Mucosa of rectum (tissue), 2 donors: ENCODE measurements at regions not wholly inside any gene's neighbourhood (a gene's known extent, or its start where the extent isn't known, plus 50 kb on each side); places are given as distances from the start of the nearest gene placed in this dataset.

ENCODE experiments used
- H3K27ac ChIP-seq, 2 donors: one replicate each; pipeline ENCODE4 v1.7.0; 2013; ENCODE audit warnings: inconsistent platforms in 2 of 2, low read depth in 2 of 2, low read length in 2 of 2
- H3K27me3 ChIP-seq, 2 donors: one replicate each; pipeline ENCODE4 v1.7.0; 2013; ENCODE audit warnings: low read length in 2 of 2; ENCODE audit not compliant: control insufficient read depth in 2 of 2, insufficient read depth in 2 of 2
- H3K36me3 ChIP-seq, 2 donors: one replicate each; pipeline ENCODE4 v1.7.0; 2013; ENCODE audit warnings: low read length in 2 of 2; ENCODE audit not compliant: control insufficient read depth in 2 of 2, insufficient read depth in 2 of 2
- H3K4me1 ChIP-seq, 2 donors: one replicate each; pipeline ENCODE4 v1.7.0; 2013; ENCODE audit warnings: low read length in 2 of 2, mild to moderate bottlenecking in 1 of 2; ENCODE audit not compliant: control insufficient read depth in 2 of 2, insufficient read depth in 2 of 2
- H3K4me3 ChIP-seq, 2 donors: one replicate each; pipeline ENCODE4 v1.7.0; 2013; ENCODE audit warnings: low read length in 2 of 2
- H3K9ac ChIP-seq, 2 donors: one replicate each; pipeline ENCODE4 v1.7.0; 2013; ENCODE audit warnings: low read length in 2 of 2, low read depth in 1 of 2, mild to moderate bottlenecking in 1 of 2
- H3K9me3 ChIP-seq, 2 donors: one replicate each; pipeline ENCODE4 v1.7.0; 2013; ENCODE audit warnings: low read length in 2 of 2; ENCODE audit not compliant: control insufficient read depth in 2 of 2
- donor health status: healthy.
- donor health status: Normal muscosa, but diverticular disease.

GRCh38 chr10:33746836-33747268 is 412.4 kb upstream of the NRP1 start:
- no peak overlapping the region for H3K27ac ChIP-seq
- H3K36me3 ChIP-seq, result no peaks in the 10 kb centered on the region
- no peaks in the 10 kb centered on the region for H3K9me3 ChIP-seq
- peaks cover 0 to 9% of the 10 kb centered on the region in 2 donors for H3K4me1 ChIP-seq
- no peak overlapping the region for H3K4me3 ChIP-seq
- H3K27me3 ChIP-seq, result no peaks in the 10 kb centered on the region
- no peak overlapping the region for H3K9ac ChIP-seq

- Histone ChIP-seq H3K9me3 (no peaks in the 10 kb centered on the region), H3K36me3 (no peaks in the 10 kb centered on the region), H3K27ac (no peak overlapping the region), H3K27me3 (no peaks in the 10 kb centered on the region), H3K9ac (no peak overlapping the region), H3K4me3 (no peak overlapping the region), H3K4me1 (peaks cover 0 to 9% of the 10 kb centered on the region in 2 donors)
These were observed 411.7 kb upstream of the NRP1 start for GRCh38 chr10:33746186-33746585.

- Histone ChIP-seq H3K27me3 (no peaks in the 10 kb centered on the region), H3K9me3 (no peaks in the 10 kb centered on the region), H3K27ac (peak overlapping the region in 1 of 2 donors; percentile 55), H3K4me1 (peaks cover 0 to 9% of the 10 kb centered on the region in 2 donors), H3K4me3 (no peak overlapping the region), H3K36me3 (no peaks in the 10 kb centered on the region), H3K9ac (no peak overlapping the region)
These were observed 409.0 kb upstream of the NRP1 start for GRCh38 chr10:33743429-33743857.

GRCh38 chr10:33739031-33739430 is 404.6 kb upstream of the NRP1 start:
- no peaks in the 10 kb centered on the region for H3K27me3 ChIP-seq
- no peaks in the 10 kb centered on the region for H3K36me3 ChIP-seq
- peaks cover 0 to 7% of the 10 kb centered on the region in 2 donors for H3K4me1 ChIP-seq
- no peak overlapping the region for H3K4me3 ChIP-seq
- H3K27ac ChIP-seq, result no peak overlapping the region
- H3K9ac ChIP-seq, result no peak overlapping the region
- no peaks in the 10 kb centered on the region for H3K9me3 ChIP-seq

- Histone ChIP-seq H3K36me3 (no peaks in the 10 kb centered on the region), H3K4me3 (no peak overlapping the region), H3K27ac (no peak overlapping the region), H3K27me3 (no peaks in the 10 kb centered on the region), H3K9me3 (no peaks in the 10 kb centered on the region), H3K9ac (no peak overlapping the region), H3K4me1 (no peaks in the 10 kb centered on the region)
These were observed 401.0 kb upstream of the NRP1 start for GRCh38 chr10:33735464-33735923.

- Histone ChIP-seq H3K4me1 (no peaks in the 10 kb centered on the region), H3K27me3 (no peaks in the 10 kb centered on the region), H3K9ac (no peak overlapping the region), H3K4me3 (no peak overlapping the region), H3K36me3 (no peaks in the 10 kb centered on the region), H3K27ac (no peak overlapping the region), H3K9me3 (no peaks in the 10 kb centered on the region)
These were observed 400.1 kb upstream of the NRP1 start for GRCh38 chr10:33734393-33735155.

GRCh38 chr10:33733058-33733457 is 398.6 kb upstream of the NRP1 start:
- Histone ChIP-seq H3K4me3 (no peak overlapping the region), H3K9ac (no peak overlapping the region), H3K36me3 (no peaks in the 10 kb centered on the region), H3K9me3 (no peaks in the 10 kb centered on the region), H3K27me3 (no peaks in the 10 kb centered on the region), H3K27ac (no peak overlapping the region), H3K4me1 (no peaks in the 10 kb centered on the region)

- H3K9me3 ChIP-seq, result no peaks in the 10 kb centered on the region
- no peak overlapping the region for H3K27ac ChIP-seq
- H3K36me3 ChIP-seq, result no peaks in the 10 kb centered on the region
- H3K9ac ChIP-seq, result no peak overlapping the region
- no peak overlapping the region for H3K4me3 ChIP-seq
- no peaks in the 10 kb centered on the region for H3K4me1 ChIP-seq
- H3K27me3 ChIP-seq, result no peaks in the 10 kb centered on the region
These were observed 397.8 kb upstream of the NRP1 start for GRCh38 chr10:33732161-33732680.

GRCh38 chr10:33731322-33731721 is 396.9 kb upstream of the NRP1 start:
- H3K36me3 ChIP-seq, result no peaks in the 10 kb centered on the region
- H3K27me3 ChIP-seq, result no peaks in the 10 kb centered on the region
- H3K9ac ChIP-seq, result no peak overlapping the region
- H3K4me1 ChIP-seq, result no peaks in the 10 kb centered on the region
- H3K9me3 ChIP-seq, result no peaks in the 10 kb centered on the region
- no peak overlapping the region for H3K4me3 ChIP-seq
- H3K27ac ChIP-seq, result no peak overlapping the region

GRCh38 chr10:33725430-33725829 is 391.0 kb upstream of the NRP1 start:
- H3K4me1 ChIP-seq, result no peaks in the 10 kb centered on the region
- no peaks in the 10 kb centered on the region for H3K27me3 ChIP-seq
- no peaks in the 10 kb centered on the region for H3K36me3 ChIP-seq
- H3K9ac ChIP-seq, result no peak overlapping the region
- peaks cover 0 to 3% of the 10 kb centered on the region in 2 donors for H3K9me3 ChIP-seq
- no peak overlapping the region for H3K4me3 ChIP-seq
- no peak overlapping the region for H3K27ac ChIP-seq
